Fibroblast of skin of right quadriceps (primary cell): ENCODE measurements at regions not wholly inside any gene's neighbourhood (a gene's known extent, or its start where the extent isn't known, plus 50 kb on each side); places are given as distances from the start of the nearest gene placed in this dataset.
"Not testable (repeated sequence)": the region's sequence is repeated elsewhere in the genome, so short reads cannot be mapped to it uniquely, and the experiment has no call there.

ENCODE experiments used
- DNase-seq: peaks from one replicate; pipeline ENCODE4 v3.0.0-alpha.2; 2013

DNA sequence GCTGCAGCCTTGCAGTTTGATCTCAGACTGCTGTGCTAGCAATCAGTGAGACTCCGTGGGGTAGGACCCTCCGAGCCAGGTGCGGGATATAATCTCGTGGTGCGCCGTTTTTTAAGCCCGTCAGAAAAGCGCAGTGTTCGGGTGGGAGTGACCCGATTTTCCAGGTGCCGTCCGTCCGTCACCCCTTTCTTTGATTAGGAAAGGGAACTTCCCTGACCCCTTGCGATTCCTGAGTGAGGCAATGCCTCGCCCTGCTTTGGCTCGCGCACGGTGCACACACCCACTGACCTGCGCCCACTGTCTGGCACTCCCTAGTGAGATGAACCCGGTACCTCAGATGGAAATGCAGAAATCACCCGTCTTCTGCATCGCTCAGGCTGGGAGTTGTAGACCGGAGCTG is 203.2 kb downstream of the SNCAIP start:
- not testable (repeated sequence) for DNase-seq

DNA sequence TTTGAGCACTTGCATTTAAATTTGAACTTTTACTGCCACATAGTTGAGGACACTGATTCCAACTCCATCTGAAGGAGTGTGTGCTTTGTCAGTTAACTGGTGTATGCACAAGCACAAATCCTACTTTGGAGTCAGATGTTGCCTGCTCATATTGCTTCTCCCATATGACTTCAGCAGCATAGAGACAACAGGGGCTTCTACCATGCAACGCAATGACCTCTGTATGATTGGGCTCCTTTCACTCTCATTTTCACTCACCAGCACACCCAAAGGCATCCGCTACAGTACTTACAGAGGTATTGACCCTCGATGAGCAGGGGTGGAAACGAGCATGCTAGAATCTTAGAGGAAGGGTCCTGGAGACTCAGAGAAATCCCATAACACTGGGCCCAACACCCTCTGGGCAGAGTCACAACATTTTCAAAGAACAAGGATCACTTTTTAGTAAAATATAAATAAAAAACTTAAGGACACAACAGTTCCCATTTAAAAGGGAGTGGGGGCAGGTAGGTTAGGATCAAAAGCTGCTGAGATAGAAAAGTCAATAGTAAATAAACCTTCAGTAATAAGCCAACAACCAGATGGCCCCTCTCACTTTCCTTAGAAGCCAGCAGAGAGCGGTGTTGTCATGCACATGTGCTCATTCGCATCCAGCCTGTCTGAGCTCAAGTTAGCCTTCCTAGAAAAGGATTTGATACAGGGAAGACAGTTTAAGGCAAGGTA is 203.8 kb downstream of the SNCAIP start:
- peak; percentile 70 for DNase-seq

DNA sequence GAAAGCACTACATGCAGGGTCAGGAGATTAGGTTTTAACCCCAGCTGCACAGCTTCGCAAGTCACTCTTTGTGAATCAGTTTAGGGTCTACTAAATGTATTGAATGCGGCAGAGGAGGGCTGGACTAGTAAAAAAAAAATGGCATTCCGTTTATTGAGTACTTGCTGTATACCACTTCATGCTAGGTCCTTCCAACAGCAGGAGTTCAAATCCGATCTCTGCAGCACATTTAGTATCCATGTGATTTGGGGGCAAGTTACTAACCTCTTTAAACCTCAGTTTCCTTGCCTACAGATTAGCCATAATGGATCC is 204.4 kb downstream of the SNCAIP start:
- DNase-seq = no peak

DNA sequence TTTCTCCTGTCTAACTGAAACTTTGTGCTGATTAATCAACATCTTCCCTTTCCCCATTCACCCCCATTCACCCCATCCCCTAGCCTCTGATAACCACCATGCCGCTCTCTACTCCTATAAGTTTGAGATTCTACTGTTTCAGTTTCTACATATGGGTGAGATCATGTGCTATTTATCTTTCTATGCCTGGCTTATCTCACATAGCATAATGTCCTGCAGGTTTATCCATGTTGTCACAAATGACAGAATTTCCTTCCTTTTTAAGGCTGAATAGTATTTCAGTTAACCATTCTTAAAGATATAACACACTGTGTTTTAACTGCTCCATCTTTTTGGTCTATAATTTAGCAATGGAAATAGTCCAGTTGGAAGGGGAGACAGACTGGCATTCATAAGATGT is 205.1 kb downstream of the SNCAIP start:
- DNase-seq = no peak

DNA sequence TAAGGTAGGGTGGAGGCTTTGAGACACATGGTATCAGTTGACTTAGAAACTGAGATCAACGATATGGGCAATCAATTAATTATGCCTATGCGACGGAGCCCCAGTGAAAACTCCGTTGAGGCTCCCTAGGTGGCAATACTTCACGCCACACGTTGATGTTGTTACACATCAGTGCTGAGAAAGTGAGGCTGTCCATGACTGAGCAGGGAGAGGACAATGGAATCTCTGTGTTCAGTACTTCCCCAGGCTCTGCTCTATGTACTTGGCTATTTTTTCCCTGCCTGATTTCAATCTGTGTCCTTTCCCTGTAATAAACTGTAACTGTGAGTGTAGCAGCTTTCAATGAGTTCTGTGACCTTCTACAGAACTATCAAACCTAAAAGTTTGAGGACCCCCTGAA is 211.7 kb downstream of the SNCAIP start:
- DNase-seq = no peak

DNA sequence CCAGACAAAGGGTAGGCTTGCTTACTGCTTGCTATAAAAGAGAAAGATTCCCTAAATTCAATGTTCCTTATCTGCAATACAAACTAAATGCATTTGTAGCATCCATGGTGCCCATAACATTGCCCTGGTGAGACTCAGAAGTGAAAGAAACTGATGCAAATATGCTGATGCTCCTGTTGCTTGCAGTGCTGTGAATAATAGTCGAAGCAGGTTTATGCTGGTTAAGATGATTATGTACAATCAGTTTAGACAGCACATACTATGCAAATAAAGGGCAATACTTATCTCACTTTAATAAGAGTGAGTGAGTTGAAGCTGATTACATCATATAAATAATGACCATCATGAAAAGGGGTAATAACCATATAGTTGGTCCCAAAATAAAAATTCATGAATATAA is 215.5 kb downstream of the SNCAIP start:
- no peak for DNase-seq

DNA sequence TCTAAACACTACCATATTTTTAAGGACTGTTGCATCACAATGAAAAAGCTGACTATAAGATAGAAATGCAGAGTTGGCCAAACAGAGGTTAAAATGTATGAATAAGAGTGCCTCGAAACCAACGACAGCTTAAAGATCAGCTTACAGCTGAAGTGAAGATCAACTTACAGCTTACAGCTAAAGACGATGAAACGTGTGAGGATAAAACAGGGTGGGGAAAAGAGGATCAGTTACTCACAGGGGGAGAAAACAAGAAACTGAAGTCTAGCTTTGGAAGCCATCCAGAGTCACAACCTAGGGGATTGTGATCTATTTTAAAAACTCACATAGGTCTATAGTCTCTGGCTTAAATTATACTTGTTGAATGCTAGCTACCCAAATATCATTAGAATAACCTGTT is 220.0 kb downstream of the SNCAIP start:
- DNase-seq = peak; percentile 8

DNA sequence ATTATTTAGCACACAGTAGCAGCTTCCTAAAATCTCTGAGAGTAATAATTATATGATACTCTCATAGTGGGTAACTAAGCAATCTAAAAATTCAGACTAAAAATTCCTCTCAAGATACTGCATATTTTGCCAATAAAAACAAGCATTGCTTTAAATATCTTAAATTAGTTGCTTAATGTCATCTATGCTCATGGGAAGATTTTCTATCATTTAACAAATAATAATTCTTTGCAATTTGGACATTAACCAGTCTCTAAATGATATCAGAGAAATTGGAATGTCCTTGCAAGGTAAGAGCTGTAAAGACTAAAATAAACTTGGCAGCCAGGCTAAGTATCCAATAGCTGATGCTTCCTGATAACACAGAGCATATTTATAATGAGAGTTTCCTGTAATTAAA is 221.8 kb downstream of the SNCAIP start:
- no peak for DNase-seq

DNA sequence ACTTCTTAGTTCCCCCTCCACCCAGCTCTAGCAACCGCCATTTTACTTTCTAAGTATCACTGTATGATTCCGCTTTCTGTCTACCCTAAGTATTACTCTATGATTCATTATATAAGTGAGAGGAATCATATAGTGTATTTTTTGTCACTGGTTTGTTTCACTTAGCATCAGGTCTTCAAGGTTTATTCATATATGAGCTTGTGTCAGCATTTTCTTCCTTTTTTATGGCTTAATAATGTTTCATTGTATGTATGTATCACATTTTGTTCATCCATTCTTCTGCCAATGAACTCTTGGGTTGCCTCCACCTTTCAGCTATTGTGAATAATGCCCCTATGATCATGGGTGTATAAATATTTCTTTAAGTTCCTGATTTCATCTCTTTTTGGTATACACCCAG is 222.8 kb downstream of the SNCAIP start:
- no peak for DNase-seq

DNA sequence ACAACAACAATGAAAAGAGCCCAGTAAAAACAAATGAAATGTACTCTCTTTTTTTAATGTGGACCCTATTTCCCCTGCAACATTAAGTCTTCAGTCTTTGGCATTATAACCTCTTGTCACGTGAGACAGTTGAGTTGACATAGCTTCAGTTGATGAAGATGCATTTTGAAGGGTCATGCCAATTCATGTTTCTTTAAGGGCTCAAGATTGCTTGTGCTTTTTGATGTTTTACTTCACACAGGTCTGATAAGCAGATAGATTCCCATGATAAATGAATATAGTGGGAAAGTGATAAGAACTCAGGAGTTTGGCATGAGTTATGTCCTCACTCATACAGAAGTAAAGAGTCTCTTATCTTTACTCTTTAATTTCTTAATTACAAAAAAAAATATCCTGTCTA is 229.4 kb downstream of the SNCAIP start:
- no peak for DNase-seq

DNA sequence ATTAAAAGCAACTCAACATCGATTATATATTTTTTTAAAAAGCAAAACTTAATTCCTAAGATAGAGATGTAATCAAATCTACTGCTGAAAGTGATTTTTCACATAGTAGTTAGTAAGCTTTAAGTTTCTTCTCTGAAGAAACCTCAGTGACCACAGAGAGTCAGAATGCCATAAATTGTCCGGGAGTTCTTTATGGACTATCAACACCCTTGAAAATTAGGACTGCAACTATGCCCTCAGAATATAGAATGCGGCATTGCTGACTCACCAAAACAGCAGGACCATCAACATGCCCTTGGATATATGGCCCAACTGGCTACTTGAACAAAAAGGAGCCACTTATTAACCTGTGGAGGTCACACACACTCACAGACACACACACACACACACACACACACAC is 228.9 kb upstream of the SNX2 start:
- peak; percentile 66 for DNase-seq

DNA sequence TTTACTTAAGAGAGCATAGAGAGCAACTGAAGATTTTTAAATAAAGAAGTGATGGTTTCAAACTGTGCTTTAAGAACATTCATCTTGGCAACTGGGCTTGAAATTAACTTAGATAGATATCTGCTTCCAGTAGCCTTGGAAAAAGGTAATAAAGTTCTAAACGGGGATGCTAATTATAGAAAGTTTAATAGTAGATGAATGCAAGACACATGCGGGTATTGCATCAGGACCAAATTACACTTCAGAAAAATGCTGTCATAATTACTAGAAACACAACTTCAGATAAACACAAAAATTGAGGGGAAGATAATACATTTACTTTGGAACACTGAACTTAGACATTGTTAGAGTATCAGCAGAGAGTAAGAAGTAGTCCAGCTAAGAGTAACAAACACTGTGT is 227.7 kb upstream of the SNX2 start:
- DNase-seq = no peak

DNA sequence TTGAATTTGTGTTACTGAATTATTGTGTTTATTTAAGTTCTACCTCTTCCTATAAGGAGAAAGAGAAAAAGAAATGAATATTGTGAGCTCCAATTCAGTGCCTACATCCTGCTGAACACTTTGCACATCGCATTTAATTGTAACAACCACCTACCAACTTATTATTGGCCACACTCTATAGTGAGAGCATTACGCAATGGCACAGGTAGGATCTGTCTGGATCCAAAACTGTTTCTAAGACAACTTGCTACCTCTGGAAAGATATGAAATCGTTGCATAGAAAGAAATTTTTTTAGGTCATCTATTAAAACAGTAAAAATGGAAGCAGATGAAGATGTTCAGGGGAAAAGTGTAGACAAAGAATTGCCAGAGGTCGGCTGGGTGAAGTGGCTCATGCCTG is 227.2 kb upstream of the SNX2 start:
- no peak for DNase-seq

DNA sequence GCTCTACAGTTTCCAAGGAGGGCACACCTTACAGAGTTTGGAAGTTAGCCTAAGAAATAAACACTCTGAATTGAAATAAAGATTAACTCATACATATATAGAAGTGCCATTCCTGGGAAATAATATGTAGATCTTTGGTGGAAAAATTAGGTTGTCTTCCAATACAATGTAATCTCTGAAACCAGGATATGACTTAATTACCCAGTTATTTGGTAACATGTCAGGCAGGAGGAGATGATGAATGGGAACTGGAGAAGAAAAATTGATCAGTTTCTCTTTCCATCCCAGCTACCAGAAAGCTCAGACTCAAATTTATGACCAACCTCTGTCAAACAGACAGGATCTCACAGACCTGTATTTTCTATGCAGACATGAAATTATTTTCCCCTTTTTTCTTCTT is 215.2 kb upstream of the SNX2 start:
- DNase-seq = no peak

DNA sequence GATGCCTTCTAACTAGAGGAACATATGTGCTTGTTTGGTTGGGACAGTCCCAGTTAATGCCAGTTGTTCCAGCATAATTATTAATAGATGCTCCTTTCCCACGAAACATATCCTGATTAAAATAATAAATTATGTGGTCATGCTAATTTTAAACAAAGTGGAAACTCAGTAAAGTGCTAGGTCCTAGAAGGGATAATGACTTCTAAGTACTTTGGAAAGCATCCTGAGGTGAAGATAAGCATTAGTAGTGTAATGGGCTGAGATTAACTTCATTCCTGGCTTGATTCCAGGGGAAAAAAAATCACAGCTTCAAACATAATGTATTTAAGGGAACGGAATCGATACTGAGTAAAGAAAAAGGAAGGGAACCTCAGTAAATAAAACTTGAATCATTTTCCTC is 213.7 kb upstream of the SNX2 start:
- DNase-seq = no peak

DNA sequence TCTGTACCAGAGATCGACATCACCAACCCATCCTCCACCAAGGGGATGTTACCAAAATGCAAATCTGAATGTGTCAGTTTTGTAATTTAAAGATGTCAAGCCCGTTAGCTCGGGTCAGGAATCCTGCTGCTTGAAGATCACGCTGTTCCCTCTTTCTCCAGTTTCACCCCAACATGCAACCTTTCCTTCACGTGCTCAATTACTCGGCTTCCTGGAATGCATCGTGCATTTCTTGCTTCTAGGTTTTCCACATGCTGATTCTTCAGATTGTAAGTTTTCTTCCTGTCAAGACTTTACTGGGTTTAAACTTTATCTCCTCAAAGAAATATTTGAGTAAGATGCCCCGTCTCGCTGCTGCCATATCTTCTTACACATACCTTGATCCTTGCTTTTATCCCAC is 209.5 kb upstream of the SNX2 start:
- DNase-seq = no peak

DNA sequence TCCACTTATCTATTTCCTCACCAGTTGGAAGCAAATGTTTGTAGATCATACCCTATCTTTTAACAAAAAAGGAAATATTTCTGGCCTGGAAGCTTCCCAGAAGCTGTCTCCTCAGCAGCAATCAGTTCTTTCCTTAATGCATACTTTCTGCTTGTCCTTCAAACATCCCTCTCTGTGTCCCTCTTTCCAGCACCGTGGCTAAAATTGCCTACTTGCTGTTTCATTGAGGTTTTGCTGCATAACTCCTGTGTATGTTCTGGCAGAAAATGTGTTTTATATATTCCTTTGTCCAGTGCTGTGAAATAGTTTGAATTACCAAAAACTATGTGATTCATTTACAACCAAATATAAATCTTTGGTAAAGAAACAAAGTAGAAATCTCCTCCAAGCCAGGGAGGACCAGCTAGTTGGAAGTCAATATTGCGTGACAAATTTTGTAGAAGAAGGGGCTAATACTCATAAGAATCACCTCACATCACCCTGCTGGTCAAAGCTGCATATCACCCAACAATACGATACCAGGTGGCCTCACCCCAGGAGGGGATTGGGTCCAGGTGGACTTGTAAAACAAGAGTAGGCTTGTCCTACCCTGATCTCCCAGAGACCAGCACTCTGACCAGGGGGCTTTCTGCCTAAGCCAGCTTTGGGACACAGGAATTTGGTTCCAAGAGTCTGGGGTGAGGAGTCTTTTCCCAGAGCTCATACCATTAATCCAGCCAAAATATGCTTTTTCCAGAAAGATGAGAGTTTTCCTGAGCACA is 198.4 kb upstream of the SNX2 start:
- DNase-seq = peak; percentile 60

DNA sequence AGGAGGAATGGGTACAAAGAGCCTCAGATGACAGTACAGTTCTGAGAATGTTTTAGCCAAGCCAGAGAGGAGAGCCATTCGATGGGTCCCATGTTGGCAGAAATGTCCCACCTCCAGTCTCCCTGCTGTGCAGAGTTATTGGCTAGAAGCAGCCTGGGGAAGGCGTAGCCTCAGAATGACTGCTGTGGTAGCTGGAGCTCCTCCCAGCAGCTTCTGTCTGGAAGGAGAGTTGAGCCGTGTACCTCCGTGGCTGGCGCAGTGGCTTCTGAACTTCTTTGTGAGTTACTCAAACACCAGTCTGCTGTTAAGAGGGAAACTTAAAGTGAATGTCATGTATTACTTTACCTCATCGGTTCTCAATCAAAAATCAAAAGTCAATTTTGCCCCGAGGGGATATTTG is 193.3 kb upstream of the SNX2 start:
- DNase-seq = peak; percentile 9

DNA sequence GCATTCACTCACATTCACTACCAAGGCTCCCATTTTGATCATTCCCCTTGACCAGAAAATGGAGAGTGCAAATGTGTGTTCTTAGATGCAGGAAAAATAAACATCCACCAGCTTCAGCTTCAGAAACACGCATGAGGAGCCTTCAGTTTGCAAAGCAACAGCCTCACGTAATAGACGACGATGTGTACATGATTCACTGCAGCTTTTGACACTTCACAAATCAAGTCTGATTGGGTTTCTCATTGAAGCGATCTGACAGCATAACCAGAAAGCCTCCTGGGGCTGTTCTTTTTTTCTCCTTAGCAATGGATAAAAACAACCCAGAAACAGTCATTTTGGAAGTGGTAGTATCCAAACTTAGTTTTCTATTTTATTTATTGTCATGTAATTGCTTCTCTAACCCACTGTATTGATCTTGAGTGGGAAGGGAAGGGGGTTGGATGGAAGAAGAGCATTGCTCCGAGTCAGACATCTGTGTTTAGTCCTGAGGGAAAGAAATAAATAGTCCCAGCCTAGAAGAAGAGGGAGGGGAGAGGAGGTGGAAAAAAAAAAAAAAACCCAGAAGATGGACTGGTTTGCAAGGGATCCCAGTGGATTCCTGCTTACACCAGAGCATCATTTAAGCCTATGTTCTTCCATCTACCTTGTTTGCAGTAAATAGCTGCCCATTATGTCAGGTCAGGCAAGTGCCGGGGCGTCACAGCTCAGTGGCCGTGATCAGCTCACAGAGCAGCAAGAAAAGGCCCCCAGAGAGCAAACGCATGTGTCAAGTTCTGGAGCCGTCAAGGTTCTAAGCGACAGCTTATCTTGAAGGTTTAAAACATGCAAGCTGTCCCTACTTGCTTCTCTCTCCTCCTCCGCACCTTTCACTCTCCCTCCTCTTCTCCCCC is 190.2 kb upstream of the SNX2 start:
- DNase-seq = peak; percentile 63

DNA sequence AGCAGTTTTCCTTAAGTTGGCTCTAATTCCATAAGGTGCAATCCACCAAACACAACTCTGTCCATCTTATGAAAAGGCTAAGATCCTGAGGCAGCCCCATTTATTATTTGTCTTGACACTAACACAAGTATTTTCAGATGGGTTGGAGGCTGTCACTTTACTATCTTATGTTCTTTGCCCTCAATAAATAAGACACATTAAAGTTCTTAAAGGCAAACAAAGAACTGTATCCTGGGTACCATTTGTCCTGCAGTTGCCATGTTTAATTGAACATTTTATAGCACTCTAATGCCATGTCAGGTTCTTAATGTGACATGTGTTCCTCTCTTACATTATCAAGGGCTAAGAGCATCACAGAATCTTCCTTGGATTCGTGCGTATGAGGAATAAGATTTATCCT is 189.5 kb upstream of the SNX2 start:
- no peak for DNase-seq

DNA sequence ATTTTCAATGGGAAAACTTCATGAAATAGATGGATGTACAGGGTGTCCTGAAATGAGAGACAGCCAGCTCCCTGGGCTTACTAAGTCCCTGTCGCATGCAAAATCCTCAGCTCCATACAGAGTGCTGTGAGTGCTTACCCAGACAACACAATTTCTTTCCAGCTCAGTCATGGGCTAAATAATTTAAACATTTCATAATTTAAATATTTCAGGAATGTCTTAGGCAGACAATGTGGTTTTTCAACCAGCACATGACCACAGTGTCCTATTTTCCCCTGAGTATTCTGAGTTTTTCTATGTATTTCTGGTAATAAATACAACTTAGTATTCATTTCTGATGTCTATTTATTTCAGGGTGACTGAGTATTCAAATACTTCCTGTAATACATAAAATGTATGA is 188.5 kb upstream of the SNX2 start:
- DNase-seq = peak; percentile 79

DNA sequence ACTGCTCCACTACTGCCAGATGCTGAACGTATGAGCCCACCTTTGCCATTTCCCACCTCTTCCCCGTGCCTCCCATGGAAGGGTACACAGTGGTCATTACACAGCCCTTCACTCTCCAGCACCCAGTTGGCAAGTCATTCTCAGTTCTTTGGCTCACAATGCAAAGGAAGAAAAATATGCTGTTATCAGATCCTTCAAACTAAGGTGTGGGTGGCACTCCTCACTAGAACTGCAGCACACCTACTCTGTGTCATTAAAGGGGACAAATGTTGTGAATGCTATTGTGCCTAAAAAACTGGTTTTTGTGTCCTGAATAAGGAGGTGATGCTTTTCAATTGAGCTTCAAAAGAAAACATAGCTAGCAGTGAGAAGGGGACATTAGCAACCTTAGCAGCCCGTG is 183.1 kb upstream of the SNX2 start:
- DNase-seq = no peak

DNA sequence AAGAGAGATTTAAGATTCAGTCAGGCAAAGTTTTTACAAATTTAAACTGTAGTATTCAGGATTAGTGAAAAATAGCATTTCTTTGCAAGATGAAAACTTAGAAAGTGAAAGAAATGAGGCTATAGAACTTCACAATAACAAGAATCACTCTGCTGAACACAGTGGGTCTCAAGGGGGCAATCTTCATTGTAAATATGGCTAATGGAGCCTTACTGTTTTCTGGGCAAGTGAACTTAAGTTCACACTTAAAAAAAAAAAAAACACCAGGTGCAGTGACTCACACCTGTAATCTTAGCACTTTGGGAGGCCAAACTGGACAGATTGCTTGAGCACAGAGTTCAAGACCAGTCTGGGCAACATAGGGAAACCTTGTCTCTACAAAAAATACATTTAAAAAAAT is 175.9 kb upstream of the SNX2 start:
- no peak for DNase-seq

DNA sequence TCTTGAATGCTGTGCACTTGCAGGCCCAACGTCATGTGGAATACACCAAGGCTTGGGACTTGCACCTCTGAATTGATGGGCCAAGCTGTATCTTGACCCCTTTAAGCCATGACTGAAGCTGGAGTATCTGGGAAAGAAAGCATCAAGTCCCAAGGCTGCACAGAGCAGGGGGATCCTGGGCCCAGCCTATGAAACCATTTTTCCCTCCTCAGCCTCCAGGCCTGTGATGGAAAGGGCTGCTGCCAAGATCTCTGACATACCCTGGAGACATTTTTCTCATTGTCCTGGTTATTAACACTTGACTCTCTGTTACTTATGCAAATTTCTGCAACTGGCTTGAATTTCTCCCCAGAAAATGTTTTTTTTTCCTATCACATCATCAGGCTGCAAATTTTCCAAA is 174.0 kb upstream of the SNX2 start:
- no peak for DNase-seq
